HEK293 (cell line): ENCODE measurements at regions not wholly inside any gene's neighbourhood (a gene's known extent, or its start where the extent isn't known, plus 50 kb on each side); places are given as distances from the start of the nearest gene placed in this dataset.

Experiments
- CTCF ChIA-PET: fragments of 350-600 bp; formaldehyde crosslinking; extraction: SDS; loops from one replicate; lab custom pipeline; 2021; ENCODE audit warnings: antibody characterized with exemption; lab: Yijun Ruan, JAX
- POLR2A ChIA-PET: fragments of 300-600 bp; formaldehyde crosslinking; extraction: SDS; loops from one replicate; lab custom pipeline; 2020; ENCODE audit warnings: antibody characterized with exemption, inconsistent platforms; lab: Yijun Ruan, JAX
- H3K27ac ChIP-seq: fragments of 200-500 bp; sonication (Bioruptor generic); 2 replicates; pipeline ENCODE4 v1.5.1; 2014; ENCODE audit warnings: low read depth, low read length, control low read depth, inconsistent platforms; ENCODE audit errors: extremely low read depth
- H3K36me3 ChIP-seq, 2 experiments: fragments of 200-500 bp in 1 of 2; sonication (Bioruptor generic) in 1 of 2; 1 replicate in 1 of 2; 2 replicates in 1 of 2; pipeline ENCODE4 v1.5.1; 2014 to 2017; ENCODE audit warnings: inconsistent platforms in 2 of 2, low read length in 2 of 2; ENCODE audit not compliant: control insufficient read depth in 2 of 2, insufficient read depth in 1 of 2
- H3K4me1 ChIP-seq: fragments of 200-500 bp; sonication (Bioruptor generic); 2 replicates; pipeline ENCODE4 v1.5.1; 2014; ENCODE audit warnings: mild to moderate bottlenecking, low read length, inconsistent platforms; ENCODE audit not compliant: control insufficient read depth, insufficient read depth
- H3K4me3 ChIP-seq: 2 replicates; pipeline ENCODE4 v1.5.1; 2011; ENCODE audit warnings: low read depth, mild to moderate bottlenecking, control low read depth, low read length, moderate library complexity
- H3K9me3 ChIP-seq: fragments of 200-500 bp; sonication (Bioruptor generic); 2 replicates; pipeline ENCODE4 v1.5.1; 2014; ENCODE audit warnings: low read depth, low read length, inconsistent platforms; ENCODE audit not compliant: control insufficient read depth, insufficient read depth
- GLI2 ChIP-seq: fragments of 450-650 bp; formaldehyde crosslinking; IDR thresholded peaks from 2 replicates; pipeline ENCODE4; 2017; ENCODE audit warnings: missing biosample characterization, missing genetic modification characterization, low read depth, borderline replicate concordance
- GLIS1 ChIP-seq: fragments of 450-650 bp; formaldehyde crosslinking; IDR thresholded peaks from 2 replicates; pipeline ENCODE4 v1.5.1; 2016; ENCODE audit warnings: missing biosample characterization, missing genetic modification characterization
- GLIS2 ChIP-seq: fragments of 450-650 bp; formaldehyde crosslinking; IDR thresholded peaks from 2 replicates; pipeline ENCODE4 v1.5.1; 2016; ENCODE audit warnings: missing biosample characterization, missing genetic modification characterization
- KLF1 ChIP-seq: fragments of 450-650 bp; formaldehyde crosslinking; IDR thresholded peaks from 2 replicates; pipeline ENCODE4 v1.5.1; 2016; ENCODE audit warnings: missing biosample characterization, missing genetic modification characterization
- KLF17 ChIP-seq: fragments of 450-650 bp; formaldehyde crosslinking; IDR thresholded peaks from 2 replicates; pipeline ENCODE4 v1.5.1; 2016; ENCODE audit warnings: missing biosample characterization, missing genetic modification characterization
- MYNN ChIP-seq: fragments of 450-650 bp; formaldehyde crosslinking; IDR thresholded peaks from 2 replicates; pipeline ENCODE4 v1.5.1; 2016; ENCODE audit warnings: missing biosample characterization, missing genetic modification characterization, borderline replicate concordance
- TCF7L2 ChIP-seq: IDR thresholded peaks from 2 replicates; pipeline ENCODE4 v1.6.1; 2011; ENCODE audit warnings: low read depth, mild to moderate bottlenecking, inconsistent platforms, low read length, moderate library complexity, borderline replicate concordance
- ZBTB17 ChIP-seq: fragments of 450-650 bp; formaldehyde crosslinking; IDR thresholded peaks from 2 replicates; pipeline ENCODE4 v1.5.1; 2016; ENCODE audit warnings: missing biosample characterization, missing genetic modification characterization
- ZEB2 ChIP-seq: fragments of 450-650 bp; formaldehyde crosslinking; IDR thresholded peaks from 2 replicates; pipeline ENCODE4 v1.5.1; 2016; ENCODE audit warnings: missing biosample characterization, missing genetic modification characterization
- ZFP69B ChIP-seq: fragments of 450-650 bp; formaldehyde crosslinking; IDR thresholded peaks from 2 replicates; pipeline ENCODE4 v1.5.1; 2016; ENCODE audit warnings: missing biosample characterization, missing genetic modification characterization
- ZNF26 ChIP-seq: fragments of 450-650 bp; formaldehyde crosslinking; IDR thresholded peaks from 2 replicates; pipeline ENCODE4 v1.5.1; 2016; ENCODE audit warnings: missing biosample characterization, missing genetic modification characterization
- ZNF302 ChIP-seq: fragments of 450-650 bp; formaldehyde crosslinking; IDR thresholded peaks from 2 replicates; pipeline ENCODE4 v1.5.1; 2016; ENCODE audit warnings: missing biosample characterization, missing genetic modification characterization, low read depth
- ZNF391 ChIP-seq: fragments of 450-650 bp; formaldehyde crosslinking; IDR thresholded peaks from 2 replicates; pipeline ENCODE4 v1.5.1; 2016; ENCODE audit warnings: low read depth, missing biosample characterization, missing genetic modification characterization, borderline replicate concordance
- ZNF423 ChIP-seq: fragments of 450-650 bp; formaldehyde crosslinking; IDR thresholded peaks from 2 replicates; pipeline ENCODE4 v1.5.1; 2016; ENCODE audit warnings: missing biosample characterization, missing genetic modification characterization
- ZNF514 ChIP-seq: fragments of 450-650 bp; formaldehyde crosslinking; IDR thresholded peaks from 2 replicates; pipeline ENCODE4 v1.5.1; 2016; ENCODE audit warnings: missing biosample characterization, missing genetic modification characterization
- ZNF830 ChIP-seq: fragments of 450-650 bp; IDR thresholded peaks from 2 replicates; pipeline ENCODE4 v1.5.0; 2018; ENCODE audit warnings: missing biosample characterization, missing genetic modification characterization, low read depth, mild to moderate bottlenecking, moderate library complexity
- ZNF837 ChIP-seq: fragments of 450-650 bp; formaldehyde crosslinking; IDR thresholded peaks from 2 replicates; pipeline ENCODE4 v1.5.1; 2016; ENCODE audit warnings: missing biosample characterization, missing genetic modification characterization
- ZSCAN30 ChIP-seq: fragments of 450-650 bp; IDR thresholded peaks from 2 replicates; pipeline ENCODE4 v1.5.1; 2018; ENCODE audit warnings: missing biosample characterization, mild to moderate bottlenecking, missing genetic modification characterization, moderate library complexity
- TF ChIP-seq, protein P1 (sequence below): fragments of 450-650 bp; formaldehyde crosslinking; IDR thresholded peaks from 2 replicates; pipeline ENCODE4 v1.5.1; 2016; ENCODE audit warnings: missing biosample characterization, missing genetic modification characterization
- TF ChIP-seq, protein P2 (sequence below): fragments of 450-650 bp; formaldehyde crosslinking; IDR thresholded peaks from 2 replicates; pipeline ENCODE4 v1.5.1; 2016; ENCODE audit warnings: missing biosample characterization, missing genetic modification characterization
- TF ChIP-seq, protein P3 (sequence below): fragments of 450-650 bp; formaldehyde crosslinking; IDR thresholded peaks from 2 replicates; pipeline ENCODE4 v1.5.1; 2017; ENCODE audit warnings: missing biosample characterization, missing genetic modification characterization
- TF ChIP-seq, protein P4 (sequence below): fragments of 450-650 bp; formaldehyde crosslinking; IDR thresholded peaks from 2 replicates; pipeline ENCODE4 v1.5.1; 2016; ENCODE audit warnings: missing biosample characterization, missing genetic modification characterization
- TF ChIP-seq, protein P5 (sequence below): IDR thresholded peaks from 2 replicates; pipeline ENCODE4 v1.6.1; 2011; ENCODE audit warnings: mild to moderate bottlenecking, low read depth, low read length, borderline replicate concordance

DNA sequence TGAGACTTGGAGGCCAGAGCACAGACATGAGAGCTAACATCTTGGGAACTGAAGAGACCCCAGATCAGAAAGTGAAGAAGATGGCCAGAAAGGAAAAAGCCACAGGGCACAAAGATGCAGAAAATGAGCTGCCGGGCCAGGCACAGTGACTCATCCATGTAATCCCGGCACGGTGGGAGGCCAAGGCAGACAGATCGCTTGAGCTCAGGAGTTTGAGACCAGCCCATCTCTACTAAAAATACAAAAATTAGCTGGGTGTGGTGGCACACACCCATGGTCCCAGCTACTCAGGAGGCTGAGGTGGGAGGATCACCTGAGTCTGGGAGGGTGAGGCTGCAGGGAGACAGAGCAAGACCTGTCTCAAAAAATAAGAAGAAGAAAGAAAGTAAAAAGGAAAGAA is 81.4 kb upstream of the MGMT start:
- POLR2A ChIA-PET = no interaction called here
- Histone ChIP-seq H3K4me3 (no peak overlapping the region), H3K27ac (no peak overlapping the region), H3K4me1 (no peaks in the 10 kb centered on the region), H3K9me3 (no peaks in the 10 kb centered on the region), H3K36me3 (no peaks in the 10 kb centered on the region)
- 0 out of 2 replicates have a peak, but pooled peaks have one; percentile 4 for TF ChIP-seq ZNF26 (tag by site-specific recombination)
- no peak for TF ChIP-seq ZFP69B (tag by site-specific recombination)
- TF ChIP-seq ZNF514 (tag by site-specific recombination) = no peak
- peak; percentile 64 for TF ChIP-seq GLIS1
- 0 out of 2 replicates have a peak, but pooled peaks have one; percentile 12 for TF ChIP-seq ZEB2 (tag by site-specific recombination)
- peak; percentile 44; the same call in 1 of the 2 replicates for TF ChIP-seq ZBTB17 (tag by site-specific recombination)
- TF ChIP-seq KLF1 (tag by site-specific recombination) = peak; percentile 93
- TF ChIP-seq GLI2 (tag by site-specific recombination) = no peak
- CTCF ChIA-PET = no interaction called here

GRCh38 chr10:129386415-129387257 is 80.4 kb upstream of the MGMT start:
- no peaks in the 10 kb centered on the region for H3K36me3 ChIP-seq
- ChIA-PET POLR2A (no interaction called here), CTCF (no interaction called here)
- H3K4me3 ChIP-seq = no peak overlapping the region
- H3K9me3 ChIP-seq = no peaks in the 10 kb centered on the region
- no peaks in the 10 kb centered on the region for H3K4me1 ChIP-seq
- no peak overlapping the region for H3K27ac ChIP-seq
- TF ChIP-seq, protein P1, sequence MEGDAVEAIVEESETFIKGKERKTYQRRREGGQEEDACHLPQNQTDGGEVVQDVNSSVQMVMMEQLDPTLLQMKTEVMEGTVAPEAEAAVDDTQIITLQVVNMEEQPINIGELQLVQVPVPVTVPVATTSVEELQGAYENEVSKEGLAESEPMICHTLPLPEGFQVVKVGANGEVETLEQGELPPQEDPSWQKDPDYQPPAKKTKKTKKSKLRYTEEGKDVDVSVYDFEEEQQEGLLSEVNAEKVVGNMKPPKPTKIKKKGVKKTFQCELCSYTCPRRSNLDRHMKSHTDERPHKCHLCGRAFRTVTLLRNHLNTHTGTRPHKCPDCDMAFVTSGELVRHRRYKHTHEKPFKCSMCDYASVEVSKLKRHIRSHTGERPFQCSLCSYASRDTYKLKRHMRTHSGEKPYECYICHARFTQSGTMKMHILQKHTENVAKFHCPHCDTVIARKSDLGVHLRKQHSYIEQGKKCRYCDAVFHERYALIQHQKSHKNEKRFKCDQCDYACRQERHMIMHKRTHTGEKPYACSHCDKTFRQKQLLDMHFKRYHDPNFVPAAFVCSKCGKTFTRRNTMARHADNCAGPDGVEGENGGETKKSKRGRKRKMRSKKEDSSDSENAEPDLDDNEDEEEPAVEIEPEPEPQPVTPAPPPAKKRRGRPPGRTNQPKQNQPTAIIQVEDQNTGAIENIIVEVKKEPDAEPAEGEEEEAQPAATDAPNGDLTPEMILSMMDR (tag by site-specific recombination) = no peak
- no peak for TF ChIP-seq ZSCAN30 (tag by site-specific recombination)
- TF ChIP-seq ZNF837 (tag by site-specific recombination) = no peak
- TF ChIP-seq, protein P2, sequence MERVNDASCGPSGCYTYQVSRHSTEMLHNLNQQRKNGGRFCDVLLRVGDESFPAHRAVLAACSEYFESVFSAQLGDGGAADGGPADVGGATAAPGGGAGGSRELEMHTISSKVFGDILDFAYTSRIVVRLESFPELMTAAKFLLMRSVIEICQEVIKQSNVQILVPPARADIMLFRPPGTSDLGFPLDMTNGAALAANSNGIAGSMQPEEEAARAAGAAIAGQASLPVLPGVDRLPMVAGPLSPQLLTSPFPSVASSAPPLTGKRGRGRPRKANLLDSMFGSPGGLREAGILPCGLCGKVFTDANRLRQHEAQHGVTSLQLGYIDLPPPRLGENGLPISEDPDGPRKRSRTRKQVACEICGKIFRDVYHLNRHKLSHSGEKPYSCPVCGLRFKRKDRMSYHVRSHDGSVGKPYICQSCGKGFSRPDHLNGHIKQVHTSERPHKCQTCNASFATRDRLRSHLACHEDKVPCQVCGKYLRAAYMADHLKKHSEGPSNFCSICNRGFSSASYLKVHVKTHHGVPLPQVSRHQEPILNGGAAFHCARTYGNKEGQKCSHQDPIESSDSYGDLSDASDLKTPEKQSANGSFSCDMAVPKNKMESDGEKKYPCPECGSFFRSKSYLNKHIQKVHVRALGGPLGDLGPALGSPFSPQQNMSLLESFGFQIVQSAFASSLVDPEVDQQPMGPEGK (tag by site-specific recombination) = no peak
- no peak for TF ChIP-seq GLIS2 (tag by site-specific recombination)
- TF ChIP-seq, protein P3, sequence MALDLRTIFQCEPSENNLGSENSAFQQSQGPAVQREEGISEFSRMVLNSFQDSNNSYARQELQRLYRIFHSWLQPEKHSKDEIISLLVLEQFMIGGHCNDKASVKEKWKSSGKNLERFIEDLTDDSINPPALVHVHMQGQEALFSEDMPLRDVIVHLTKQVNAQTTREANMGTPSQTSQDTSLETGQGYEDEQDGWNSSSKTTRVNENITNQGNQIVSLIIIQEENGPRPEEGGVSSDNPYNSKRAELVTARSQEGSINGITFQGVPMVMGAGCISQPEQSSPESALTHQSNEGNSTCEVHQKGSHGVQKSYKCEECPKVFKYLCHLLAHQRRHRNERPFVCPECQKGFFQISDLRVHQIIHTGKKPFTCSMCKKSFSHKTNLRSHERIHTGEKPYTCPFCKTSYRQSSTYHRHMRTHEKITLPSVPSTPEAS (tag by site-specific recombination) = no peak
- no peak for TF ChIP-seq TCF7L2
- no peak for TF ChIP-seq ZNF830 (tag by site-specific recombination)
- no peak for TF ChIP-seq MYNN
- no peak for TF ChIP-seq KLF17 (tag by site-specific recombination)
- no peak for TF ChIP-seq ZNF391 (tag by site-specific recombination)
- no peak for TF ChIP-seq ZNF423
- TF ChIP-seq, protein P4, sequence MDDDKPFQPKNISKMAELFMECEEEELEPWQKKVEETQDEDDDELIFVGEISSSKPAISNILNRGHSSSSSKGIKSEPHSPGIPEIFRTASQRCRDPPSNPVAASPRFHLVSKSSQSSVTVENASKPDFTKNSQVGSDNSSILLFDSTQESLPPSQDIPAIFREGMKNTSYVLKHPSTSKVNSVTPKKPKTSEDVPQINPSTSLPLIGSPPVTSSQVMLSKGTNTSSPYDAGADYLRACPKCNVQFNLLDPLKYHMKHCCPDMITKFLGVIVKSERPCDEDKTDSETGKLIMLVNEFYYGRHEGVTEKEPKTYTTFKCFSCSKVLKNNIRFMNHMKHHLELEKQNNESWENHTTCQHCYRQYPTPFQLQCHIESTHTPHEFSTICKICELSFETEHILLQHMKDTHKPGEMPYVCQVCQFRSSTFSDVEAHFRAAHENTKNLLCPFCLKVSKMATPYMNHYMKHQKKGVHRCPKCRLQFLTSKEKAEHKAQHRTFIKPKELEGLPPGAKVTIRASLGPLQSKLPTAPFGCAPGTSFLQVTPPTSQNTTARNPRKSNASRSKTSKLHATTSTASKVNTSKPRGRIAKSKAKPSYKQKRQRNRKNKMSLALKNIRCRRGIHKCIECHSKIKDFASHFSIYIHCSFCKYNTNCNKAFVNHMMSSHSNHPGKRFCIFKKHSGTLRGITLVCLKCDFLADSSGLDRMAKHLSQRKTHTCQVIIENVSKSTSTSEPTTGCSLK (tag by site-specific recombination) = no peak
- TF ChIP-seq, protein P5, sequence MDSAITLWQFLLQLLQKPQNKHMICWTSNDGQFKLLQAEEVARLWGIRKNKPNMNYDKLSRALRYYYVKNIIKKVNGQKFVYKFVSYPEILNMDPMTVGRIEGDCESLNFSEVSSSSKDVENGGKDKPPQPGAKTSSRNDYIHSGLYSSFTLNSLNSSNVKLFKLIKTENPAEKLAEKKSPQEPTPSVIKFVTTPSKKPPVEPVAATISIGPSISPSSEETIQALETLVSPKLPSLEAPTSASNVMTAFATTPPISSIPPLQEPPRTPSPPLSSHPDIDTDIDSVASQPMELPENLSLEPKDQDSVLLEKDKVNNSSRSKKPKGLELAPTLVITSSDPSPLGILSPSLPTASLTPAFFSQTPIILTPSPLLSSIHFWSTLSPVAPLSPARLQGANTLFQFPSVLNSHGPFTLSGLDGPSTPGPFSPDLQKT = no peak
- TF ChIP-seq ZNF302 (tag by site-specific recombination) = no peak
- no peak for TF ChIP-seq GLIS1
